ENCODE measurements at regions not wholly inside any gene's neighbourhood (a gene's known extent, or its start where the extent isn't known, plus 50 kb on each side); places are given as distances from the start of the nearest gene placed in this dataset.
"Not testable (repeated sequence)": the region's sequence is repeated elsewhere in the genome, so short reads cannot be mapped to it uniquely, and the experiment has no call there.

DNA sequence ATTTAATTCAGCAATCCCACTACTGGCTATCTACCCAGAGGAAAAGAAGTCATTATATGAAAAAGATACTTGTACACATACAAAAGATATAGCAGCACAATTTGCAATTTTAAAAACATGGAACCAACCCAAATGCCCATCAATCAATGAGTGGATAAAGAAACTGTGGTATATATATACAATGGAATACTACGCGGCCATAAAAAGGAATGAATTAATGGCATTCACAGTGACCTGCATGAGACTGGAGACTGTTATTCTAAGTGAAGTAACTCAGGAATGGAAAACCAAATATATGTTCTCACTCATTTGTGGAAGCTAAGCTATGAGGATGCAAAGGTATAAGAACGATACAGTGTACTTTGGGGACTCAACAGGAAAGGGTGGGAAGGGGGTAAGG, 102.8 kb upstream of the KCNMA1 start:
- not testable (repeated sequence) for DNase-seq (ENCODE audit: low read depth)

DNA sequence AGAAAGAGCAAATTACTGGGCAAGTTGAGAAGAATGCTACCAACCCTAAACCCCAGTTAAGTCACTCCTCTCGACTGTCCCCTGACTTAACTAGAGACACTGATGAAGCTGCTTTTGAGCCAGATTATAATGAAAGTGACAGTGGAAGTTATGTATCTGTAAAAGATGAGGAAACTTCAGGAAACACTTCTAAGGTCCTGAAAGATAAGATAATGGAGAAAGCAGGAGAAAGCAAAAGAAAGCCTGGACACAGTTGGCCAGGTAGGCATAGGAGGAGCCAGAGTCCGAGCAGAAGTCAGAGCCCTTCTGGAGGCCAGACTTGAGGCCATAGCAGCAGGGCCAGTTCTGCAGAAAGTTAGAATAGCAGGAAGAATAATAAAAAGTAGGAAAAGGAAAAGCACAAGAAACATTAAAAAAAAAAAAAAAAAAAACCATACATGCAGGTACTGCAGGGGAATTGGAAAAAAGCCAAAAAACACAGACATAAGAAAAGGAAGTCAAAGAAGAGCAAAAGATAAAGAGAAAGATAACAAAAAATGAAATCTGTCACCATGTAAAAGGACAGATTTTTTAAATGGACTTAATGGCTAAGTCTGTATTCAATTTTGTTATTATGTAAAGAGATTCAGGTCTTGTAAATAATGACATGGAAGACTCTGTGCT, 101.0 kb upstream of the KCNMA1 start:
- no peak for DNase-seq (ENCODE audit: low read depth)

DNA sequence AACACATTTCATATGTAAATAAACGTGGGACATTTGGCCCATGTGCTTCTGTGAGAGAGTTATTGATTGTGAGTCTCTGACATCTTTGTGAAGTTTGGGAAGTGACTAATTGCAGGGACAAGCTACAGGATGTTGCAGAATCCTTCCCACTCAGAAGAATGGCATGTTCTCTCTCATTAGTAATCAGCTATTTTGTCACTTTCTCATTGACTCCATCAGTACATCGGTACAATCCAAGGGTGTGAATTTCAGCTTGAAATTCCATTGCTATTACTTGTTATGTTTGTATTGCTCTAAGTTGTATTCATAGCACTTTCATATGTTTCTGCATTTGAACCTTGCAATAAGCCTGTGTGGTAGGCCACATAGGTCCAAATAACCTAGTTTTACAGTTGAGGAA, 100.0 kb upstream of the KCNMA1 start:
- no peak for DNase-seq (ENCODE audit: low read depth)

DNA sequence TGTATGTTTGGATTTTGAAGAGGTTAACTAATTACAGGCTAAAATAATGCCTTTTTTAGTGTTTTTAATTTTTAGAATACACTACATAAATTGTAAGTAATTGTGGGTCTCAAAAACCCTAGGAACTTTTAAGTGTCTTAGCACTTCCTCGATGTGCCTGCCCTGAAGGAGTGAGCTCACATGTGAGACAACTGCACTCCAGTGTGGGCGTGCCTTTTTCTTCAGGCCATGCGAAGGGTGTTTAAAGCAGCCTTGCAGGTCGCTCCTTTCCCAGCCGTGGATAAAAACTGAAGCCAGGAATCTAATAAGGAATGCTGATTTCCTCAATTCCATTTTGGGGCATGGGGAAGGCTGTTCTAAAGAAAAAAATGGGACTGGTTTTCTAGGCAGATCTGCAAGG, 97.5 kb upstream of the KCNMA1 start:
- not testable (repeated sequence) for DNase-seq (ENCODE audit: low read depth)

DNA sequence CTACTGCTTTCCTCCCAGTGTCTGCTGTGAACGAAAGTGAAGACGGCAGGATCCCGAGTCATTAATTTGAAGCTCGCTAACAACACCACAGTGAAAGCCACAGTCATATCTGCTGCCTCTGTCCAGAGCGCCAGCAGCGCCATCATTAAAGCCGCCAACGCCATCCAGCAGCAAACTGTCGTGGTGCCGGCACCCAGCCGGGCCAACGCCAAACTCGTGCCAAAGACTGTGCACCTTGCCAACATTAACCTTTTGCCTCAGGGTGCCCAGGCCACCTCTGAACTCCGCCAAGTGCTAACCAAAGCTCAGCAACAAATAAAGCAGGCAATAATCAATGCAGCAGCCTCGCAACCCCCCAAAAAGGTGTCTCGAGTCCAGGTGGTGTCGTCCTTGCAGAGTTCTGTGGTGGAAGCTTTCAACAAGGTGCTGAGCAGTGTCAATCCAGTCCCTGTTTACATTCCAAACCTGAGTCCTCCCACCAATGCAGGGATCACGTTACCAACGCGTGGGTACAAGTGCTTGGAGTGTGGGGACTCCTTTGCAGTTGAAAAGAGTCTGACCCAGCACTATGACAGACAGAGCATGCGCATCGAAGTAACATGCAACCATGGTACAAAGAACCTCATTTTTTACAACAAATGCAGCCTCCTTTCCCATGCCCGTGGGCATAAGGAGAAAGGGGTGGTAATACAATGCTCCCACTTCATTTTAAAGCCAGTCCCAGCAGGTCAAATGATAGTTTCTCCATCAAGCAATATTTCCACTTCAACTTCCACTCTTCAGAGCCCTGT, 94.8 kb upstream of the KCNMA1 start:
- no peak for DNase-seq (ENCODE audit: low read depth)

DNA sequence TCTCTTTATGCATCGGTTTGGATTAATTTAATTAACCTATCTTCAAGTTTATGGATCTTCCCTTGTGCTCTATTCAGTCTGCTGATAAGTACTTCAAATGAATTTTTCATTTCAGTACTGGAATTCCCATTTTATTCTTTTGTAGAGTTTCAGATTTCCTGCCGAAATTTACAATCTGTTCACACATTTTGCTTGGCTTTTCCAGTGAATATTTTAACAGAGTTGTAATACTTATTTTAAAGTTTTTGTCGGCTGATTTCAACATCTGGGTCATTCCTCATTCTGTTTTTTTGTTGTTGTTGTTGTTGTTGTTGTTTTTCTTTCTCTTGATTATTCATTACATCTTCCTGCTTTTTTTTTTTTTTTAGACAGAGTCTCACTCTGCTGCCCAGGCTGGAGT, 89.9 kb upstream of the KCNMA1 start:
- no peak for DNase-seq (ENCODE audit: low read depth)

DNA sequence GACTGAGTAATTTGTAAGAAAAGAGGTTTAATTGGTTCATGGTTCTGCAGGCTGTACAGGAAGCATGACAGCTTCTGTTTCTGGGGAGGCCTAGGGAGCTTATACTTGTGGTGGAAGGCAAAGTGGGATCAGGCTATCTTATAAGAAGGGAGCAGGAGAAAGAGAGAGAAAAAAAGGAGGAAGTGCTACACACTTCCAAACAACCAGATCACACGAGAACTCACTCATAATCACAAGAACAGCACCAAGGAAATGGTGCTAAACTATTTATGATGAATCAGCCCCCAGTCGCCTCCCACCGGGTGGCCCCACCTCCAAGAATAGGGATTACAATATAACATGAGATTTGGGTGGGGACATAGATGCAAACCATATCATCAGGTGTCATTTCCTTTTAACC, 89.1 kb upstream of the KCNMA1 start:
- DNase-seq (ENCODE audit: low read depth), result no peak

DNA sequence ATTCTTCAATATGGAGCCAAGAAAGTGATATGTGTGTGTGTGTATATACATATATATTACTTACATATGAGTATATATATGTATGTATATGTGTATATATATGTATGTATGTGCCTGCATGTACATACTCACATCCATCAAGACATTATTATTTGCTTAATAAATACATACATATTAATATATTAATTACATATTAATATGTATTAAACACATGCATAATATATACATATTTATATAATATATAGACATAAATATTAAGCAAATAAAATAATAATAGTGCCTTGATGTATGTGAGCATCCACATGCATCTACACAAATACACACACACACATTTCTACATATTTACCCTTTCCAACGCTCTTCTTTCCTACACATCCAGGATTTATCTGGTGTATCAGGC, 88.7 kb upstream of the KCNMA1 start:
- DNase-seq (ENCODE audit: low read depth), result no peak

DNA sequence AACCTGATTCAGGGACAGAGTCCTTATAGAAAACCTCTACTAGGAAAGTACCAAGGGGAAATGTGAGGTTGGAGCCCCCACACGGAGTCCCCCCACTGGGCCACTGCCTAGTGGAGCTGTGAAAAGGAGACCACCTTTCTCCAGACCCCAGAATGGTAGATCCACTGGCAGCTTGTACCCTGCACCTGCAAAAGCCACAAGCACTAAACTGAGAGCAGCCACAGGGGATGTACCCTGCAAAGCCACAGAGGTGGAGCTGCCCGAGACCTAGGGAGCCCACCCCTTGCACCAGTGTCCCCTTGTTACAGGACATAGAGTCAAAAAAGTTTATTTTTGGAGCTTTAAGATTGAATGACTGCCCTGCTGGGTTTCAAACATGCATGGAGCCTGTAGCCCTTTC, 87.2 kb upstream of the KCNMA1 start:
- no peak for DNase-seq (ENCODE audit: low read depth)

DNA sequence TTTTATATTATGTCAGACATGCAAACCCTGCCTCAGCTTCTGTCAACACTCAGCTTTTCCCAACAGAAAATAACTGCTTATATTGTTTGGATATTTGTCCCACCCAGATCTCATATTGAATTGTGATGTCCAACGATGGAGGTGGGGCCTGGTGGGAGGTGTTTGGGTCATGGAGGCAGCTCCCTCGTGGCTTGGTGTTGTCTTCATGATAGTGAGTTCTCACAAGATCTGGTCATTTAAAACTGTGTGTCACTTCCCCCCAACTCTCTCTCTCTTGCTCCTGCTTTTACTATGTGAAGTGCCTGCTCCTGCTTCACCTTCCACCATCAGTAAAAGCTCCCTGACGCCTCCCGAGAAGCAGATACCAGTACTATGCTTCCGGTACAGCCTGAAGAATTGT, 85.8 kb upstream of the KCNMA1 start:
- DNase-seq (ENCODE audit: low read depth), result no peak

DNA sequence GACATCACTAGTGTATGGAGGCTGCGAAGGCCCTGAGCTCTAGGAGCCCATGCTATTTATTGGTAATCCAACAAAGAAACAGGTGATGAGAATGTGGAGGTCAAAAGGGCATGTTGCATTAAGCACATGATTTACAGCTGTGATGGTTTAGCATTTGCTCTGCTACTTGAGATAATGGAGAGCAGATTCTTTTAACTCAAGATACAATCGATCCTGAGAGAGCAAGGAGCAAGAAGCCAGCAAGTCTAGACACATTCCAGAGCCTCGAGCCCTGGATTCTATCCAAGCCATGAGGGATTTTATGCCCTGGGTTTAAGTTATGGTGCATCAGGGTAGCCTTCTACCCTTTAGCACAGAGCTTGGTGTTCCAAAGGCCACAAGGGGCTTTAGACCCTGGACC, 85.3 kb upstream of the KCNMA1 start:
- not testable (repeated sequence) for DNase-seq (ENCODE audit: low read depth)

DNA sequence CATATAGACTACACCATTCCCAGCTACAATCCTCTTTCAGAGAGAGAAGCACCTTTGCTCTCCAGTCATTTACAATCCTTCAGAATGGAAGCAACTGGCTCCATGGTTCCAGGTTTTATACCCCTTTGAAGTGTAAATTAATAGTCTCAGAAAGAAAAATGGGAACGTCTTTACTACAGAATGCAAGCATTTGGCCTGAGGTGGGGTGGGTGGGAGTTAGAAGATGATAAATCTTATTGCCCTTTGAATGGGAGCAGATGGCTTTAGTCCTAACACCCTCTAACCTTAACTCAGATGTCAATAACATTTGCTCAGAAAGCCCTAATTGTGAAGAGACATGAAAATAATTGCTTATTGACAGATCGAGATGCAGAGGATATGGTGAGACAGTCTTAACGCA, 84.2 kb upstream of the KCNMA1 start:
- DNase-seq (ENCODE audit: low read depth), result no peak

DNA sequence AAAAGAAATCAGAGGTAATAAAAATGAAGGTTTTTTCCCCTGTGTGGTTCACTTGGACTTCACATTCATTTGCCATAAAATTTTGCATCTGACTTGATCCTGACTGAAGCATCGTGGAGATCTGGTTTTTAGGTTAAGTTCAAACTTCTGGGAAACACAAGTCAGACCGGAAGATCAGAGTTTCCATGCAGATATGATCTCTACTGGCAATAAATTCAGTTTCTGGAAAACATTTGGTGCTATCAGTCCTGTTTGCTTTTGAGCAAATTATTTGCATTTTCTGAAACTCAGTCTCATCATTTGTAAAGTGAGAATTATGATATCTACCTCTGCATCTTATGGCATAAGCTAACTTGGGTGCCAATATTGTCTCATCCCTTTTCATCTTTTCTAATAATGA, 81.3 kb upstream of the KCNMA1 start:
- DNase-seq (ENCODE audit: low read depth), result no peak

DNA sequence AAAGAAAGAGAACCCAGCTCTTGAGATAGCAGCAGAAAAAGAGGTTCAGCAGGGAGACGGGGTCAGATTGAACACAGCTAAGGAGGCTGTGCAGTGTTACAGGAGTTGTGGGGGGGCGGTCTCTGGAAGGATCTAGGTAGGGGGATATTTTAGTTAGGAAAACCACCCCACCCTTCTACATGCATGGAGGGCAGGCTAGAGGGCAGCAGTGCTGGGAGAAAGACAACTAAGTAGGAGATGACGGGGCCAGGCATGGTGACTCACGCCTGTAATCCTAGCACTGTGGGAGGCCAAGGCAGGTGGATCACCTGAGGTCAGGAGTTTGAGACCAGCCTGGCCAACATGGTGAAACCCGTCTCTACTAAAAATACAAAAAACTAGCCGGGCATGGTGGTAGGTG, 80.7 kb upstream of the KCNMA1 start:
- DNase-seq (ENCODE audit: low read depth), result not testable (repeated sequence)

DNA sequence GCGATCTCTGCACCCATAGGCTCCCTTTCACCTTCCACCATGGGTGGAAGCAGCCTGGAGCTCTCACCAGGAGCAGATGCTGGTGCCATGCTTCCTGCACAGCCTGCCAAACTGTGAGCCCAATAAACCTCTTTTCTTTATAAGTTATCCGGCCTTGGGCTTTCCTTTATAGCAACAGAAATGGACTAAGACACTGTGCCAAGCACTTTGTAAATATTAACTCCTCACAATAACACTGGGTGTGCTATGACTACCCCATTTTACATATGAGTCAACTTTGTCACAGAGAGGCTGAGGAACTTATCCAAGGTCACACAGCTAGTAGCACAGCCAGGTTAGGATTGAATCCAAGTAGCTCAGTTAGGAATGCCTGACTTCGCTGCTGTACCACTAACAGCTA, 79.7 kb upstream of the KCNMA1 start:
- no peak for DNase-seq (ENCODE audit: low read depth)

DNA sequence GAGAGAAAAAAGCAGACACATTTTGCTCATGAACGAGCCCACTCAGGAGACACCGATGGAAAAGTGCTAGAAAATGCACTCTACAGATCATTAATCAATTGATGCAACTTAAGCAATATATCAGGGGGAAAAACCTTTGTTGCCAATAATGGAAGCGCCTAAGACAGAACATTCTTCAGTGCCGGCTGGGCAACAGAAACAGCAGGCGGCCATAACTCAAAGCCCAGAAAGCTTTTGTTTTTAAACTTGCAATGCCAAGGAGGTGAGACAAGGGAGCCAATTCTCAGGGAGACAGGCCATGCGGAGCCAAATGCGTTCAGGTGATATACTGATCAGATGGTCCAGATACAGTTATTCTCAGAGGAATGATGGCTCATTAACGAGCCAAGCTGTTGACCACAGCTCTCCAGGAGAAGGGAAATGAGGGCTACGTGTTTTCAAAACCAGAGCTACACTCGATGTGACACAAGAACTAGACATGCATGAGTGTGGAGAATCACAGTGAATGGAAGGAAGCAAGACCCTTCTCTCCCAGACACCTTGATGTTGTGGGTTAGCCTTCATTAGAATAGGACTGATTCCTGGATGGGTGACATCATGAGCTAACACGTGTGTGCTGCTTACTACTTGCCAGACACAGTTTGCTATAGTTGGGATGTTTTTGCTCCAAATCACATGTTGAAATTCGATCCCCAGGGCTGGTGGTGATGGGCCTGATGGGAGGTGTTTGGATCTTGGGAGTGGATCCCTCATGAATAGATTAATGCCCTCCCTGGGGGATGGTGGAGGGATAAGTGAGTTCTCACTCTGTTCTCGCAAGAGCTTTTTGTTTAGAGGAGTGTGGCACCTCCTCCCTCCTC, 79.1 kb upstream of the KCNMA1 start:
- DNase-seq (ENCODE audit: low read depth), result no peak

DNA sequence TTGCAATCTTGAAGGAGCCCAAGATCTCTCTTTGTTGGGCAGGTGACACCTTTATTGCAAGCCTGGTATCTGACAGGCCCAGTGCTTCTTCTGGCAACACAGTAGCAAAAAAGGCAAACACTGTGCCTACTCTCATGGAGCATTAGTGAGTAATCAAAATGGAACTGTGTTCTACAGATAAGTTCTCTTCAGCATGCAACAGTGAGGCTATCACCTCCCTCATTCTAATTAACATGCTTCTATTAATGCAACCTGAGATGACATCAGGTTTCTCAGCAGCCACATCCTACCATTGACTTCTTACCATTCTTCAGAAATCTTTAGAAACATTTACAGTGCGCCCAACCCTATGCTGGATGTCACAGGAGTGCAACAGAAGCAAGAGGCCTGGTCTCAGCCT, 77.9 kb upstream of the KCNMA1 start:
- DNase-seq (ENCODE audit: low read depth), result no peak

DNA sequence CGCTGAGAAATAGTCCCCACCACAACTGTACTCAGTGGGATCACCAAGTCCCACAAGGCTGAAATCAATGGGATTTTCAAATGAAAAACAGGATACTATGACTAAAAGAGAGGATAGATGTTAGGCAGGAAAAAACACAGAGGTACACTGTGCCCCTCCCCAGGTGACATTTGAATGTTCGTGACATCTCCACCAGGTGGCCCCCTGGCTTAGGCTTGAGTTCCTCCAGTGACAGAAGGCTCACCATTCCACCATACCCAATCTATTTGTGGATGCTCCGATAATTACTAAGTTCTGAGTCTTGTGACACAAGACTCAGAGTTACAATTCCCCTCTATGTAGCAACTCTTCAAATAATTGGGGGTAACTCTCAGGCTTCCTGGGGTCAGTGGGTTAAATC, 77.5 kb upstream of the KCNMA1 start:
- no peak for DNase-seq (ENCODE audit: low read depth)

DNA sequence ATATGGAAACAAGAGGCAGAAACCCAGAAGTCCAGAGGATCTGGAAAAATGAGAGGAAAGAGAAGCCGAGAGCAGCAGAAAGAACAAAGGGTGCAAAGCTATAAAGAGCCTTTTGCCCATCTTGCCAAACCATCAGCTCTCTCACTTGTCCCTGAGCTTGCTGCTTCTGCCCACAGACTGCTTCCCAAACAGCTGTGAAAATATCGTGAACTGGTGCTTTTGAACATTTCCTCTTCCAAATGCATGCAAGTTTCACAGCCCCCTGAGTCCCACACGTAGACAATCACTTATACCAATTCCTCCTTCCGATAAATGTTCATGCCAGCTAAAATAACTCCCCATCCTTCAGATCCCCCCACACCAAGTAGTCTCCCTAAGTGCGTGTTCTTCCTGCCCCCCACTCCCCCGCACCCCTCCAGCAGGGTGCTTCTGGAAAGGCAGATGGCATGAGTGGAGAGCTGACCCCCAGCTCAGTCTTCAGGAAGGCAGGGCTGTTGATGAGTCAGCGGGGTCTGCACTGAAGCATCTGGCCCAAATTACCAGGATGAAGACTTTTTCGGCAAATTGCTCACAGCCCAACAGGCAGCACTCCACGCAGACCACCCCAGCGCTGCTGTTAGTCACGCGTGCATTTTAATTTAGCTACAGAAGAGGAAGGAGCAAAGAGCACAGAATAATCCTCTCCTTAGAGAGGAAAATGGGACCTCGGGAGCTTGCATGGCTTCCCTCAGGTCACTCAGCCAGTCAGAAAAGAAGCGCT, 76.1 kb upstream of the KCNMA1 start:
- DNase-seq (ENCODE audit: low read depth), result no peak

DNA sequence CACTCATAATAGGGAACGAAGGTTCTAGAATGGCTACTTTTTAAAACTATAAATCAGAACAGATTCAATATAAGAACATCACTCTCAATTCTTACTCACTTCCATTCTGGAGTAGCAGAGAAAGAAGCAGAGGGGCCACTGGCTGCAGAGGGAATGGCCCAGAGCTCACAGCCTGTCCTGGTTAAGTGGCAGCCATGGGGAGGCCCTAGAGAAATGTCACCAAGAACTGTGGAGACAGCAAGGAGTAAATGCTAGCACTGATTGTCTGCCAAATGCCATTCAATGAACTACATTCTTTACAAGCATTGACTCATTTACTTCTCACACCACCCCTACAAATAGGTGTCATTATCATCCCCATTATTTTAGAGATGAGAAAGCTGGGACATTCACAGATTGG, 74.6 kb upstream of the KCNMA1 start:
- no peak for DNase-seq (ENCODE audit: low read depth)

DNA sequence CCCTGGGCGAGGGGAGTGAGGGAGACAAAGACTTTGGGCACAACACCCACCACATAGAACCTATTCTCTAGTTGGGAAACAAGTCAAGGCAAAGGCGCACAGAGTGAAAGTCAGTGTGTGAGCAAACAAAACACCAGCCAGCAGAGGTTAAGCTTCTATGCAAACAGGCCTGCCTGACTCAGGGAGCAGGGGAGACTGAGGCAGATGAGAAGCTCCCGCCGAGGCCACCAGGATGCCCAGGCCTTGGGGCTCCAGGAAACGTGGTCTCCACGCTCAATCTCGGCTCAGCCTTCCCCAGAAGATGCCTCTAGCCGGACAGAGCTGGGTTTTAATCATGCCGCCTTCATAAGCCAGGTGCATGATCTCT, 74.1 kb upstream of the KCNMA1 start:
- DNase-seq (ENCODE audit: low read depth), result no peak

All from activated T-helper 1 cell treated with Interleukin-2 at 50 U/mL for 16 hours (primary cell).